B cell (primary cell): ENCODE measurements at regions not wholly inside any gene's neighbourhood (a gene's known extent, or its start where the extent isn't known, plus 50 kb on each side); places are given as distances from the start of the nearest gene placed in this dataset.

Experiments
- ATAC-seq: fragments of 200-7000 bp; cut with Tn5 transposase; one replicate; pipeline ENCODE4 v1.10.0; 2021; ENCODE audit warnings: low read depth, mild to moderate bottlenecking, moderate number of reproducible peaks, moderate library complexity
- CTCF ChIA-PET: fragments of 350-600 bp; sonication (Branson Sonifier 250); formaldehyde crosslinking; loops from one replicate; lab custom pipeline; 2021; ENCODE audit warnings: antibody characterized with exemption, inconsistent platforms; lab: Charles Lee
- POLR2A ChIA-PET: fragments of 350-600 bp; sonication (Branson Sonifier 250); formaldehyde crosslinking; loops from one replicate; lab custom pipeline; 2021; ENCODE audit warnings: antibody characterized with exemption; lab: Charles Lee
- DNase-seq: peaks from one replicate; pipeline ENCODE4 v3.0.0; 2013
- H2AFZ ChIP-seq: 2 replicates; pipeline ENCODE4 v1.6.1; 2012; ENCODE audit warnings: mild to moderate bottlenecking, low read depth, low read length; ENCODE audit not compliant: insufficient read depth, poor library complexity, severe bottlenecking
- H3K27ac ChIP-seq, 2 donors: 1 replicate in 1 of 2; 2 replicates in 1 of 2; pipeline ENCODE4 v1.5.1; 2012 to 2013; ENCODE audit warnings: low read length in 2 of 2, mild to moderate bottlenecking in 2 of 2, moderate library complexity in 1 of 2
- H3K27me3 ChIP-seq, 4 experiments: fragments of 200-600 bp in 1 of 4; sonication (generic) in 1 of 4; replicated peaks in 1 of 4; 1 replicate in 2 of 4; 2 replicates in 2 of 4; pipeline versions ENCODE4 v1.6.1 to v1.7.0; 2013 to 2016; ENCODE audit warnings: low read length in 3 of 4, mild to moderate bottlenecking in 2 of 4, mixed read lengths in 1 of 4, moderate library complexity in 1 of 4; ENCODE audit not compliant: insufficient read depth in 4 of 4, control insufficient read depth in 3 of 4; ENCODE audit errors: control extremely low read depth in 1 of 4
- H3K36me3 ChIP-seq, 2 experiments: replicated peaks in 1 of 2; 1 replicate in 1 of 2; 2 replicates in 1 of 2; pipeline versions ENCODE4 v1.6.1 to v1.7.1; 2013; ENCODE audit warnings: low read length in 1 of 2; ENCODE audit not compliant: insufficient read depth in 2 of 2, control insufficient read depth in 1 of 2; ENCODE audit errors: control extremely low read depth in 1 of 2, extremely low read depth in 1 of 2
- H3K4me1 ChIP-seq, 2 donors: fragments of 200-600 bp in 1 of 2; sonication (generic) in 1 of 2; 1 replicate in 1 of 2; 2 replicates in 1 of 2; pipeline versions ENCODE4 v1.5.1 to v1.6.1; 2013 to 2017; ENCODE audit warnings: low read length in 2 of 2; ENCODE audit not compliant: control insufficient read depth in 2 of 2, insufficient read depth in 2 of 2
- H3K4me2 ChIP-seq: replicated peaks from 2 replicates; pipeline ENCODE3; 2012; ENCODE audit warnings: mild to moderate bottlenecking, low read depth, low read length; ENCODE audit not compliant: poor library complexity, severe bottlenecking
- H3K4me3 ChIP-seq, 5 experiments: fragments of 200-600 bp in 1 of 5; sonication (generic) in 1 of 5; 1 replicate in 3 of 5; 2 replicates in 2 of 5; pipeline versions ENCODE4 v1.5.1 to v1.7.0; 2011 to 2016; ENCODE audit warnings: low read length in 4 of 5, mild to moderate bottlenecking in 4 of 5, low read depth in 2 of 5, control low read depth in 1 of 5, moderate library complexity in 1 of 5; ENCODE audit not compliant: insufficient read depth in 1 of 5; ENCODE audit errors: control extremely low read depth in 1 of 5, extremely low read depth in 1 of 5
- H3K79me2 ChIP-seq: fragments of 200-600 bp; sonication (generic); one replicate; pipeline ENCODE4 v1.6.0; 2016; ENCODE audit warnings: low read length; ENCODE audit not compliant: control insufficient read depth, insufficient read depth
- H3K9ac ChIP-seq: fragments of 200-600 bp; sonication (generic); 2 replicates; pipeline ENCODE4 v1.6.1; 2017; ENCODE audit warnings: mild to moderate bottlenecking, low read length, moderate library complexity
- H3K9me3 ChIP-seq, 3 donors: one replicate each; pipeline versions ENCODE4 v1.6.1 to v1.7.1; 2013; ENCODE audit warnings: low read length in 2 of 3; ENCODE audit not compliant: control insufficient read depth in 2 of 3, insufficient read depth in 1 of 3; ENCODE audit errors: control extremely low read depth in 1 of 3
- H4K20me1 ChIP-seq: 2 replicates; pipeline ENCODE4 v1.6.0; 2012; ENCODE audit warnings: mild to moderate bottlenecking, low read length; ENCODE audit not compliant: insufficient read depth, control insufficient read depth, poor library complexity, severe bottlenecking
- H3K27ac Mint-ChIP-seq: one replicate; pipeline ENCODE4 v1.8.0; 2021; ENCODE audit warnings: mixed read lengths
- H3K27me3 Mint-ChIP-seq: one replicate; pipeline ENCODE4 v1.8.0; 2021; ENCODE audit warnings: mixed read lengths
- H3K4me1 Mint-ChIP-seq: one replicate; pipeline ENCODE4 v1.8.0; 2021; ENCODE audit warnings: mixed read lengths
- H3K4me3 Mint-ChIP-seq: one replicate; pipeline ENCODE4 v1.8.0; 2021; ENCODE audit warnings: mixed read lengths
- H3K9me3 Mint-ChIP-seq: one replicate; pipeline ENCODE4 v1.8.0; 2022; ENCODE audit warnings: mixed read lengths; ENCODE audit not compliant: insufficient read depth
- CTCF ChIP-seq: fragments of 200-600 bp; IDR thresholded peaks from one replicate; pipeline ENCODE4 v1.8.0; 2022; ENCODE audit warnings: antibody characterized with exemption, mild to moderate bottlenecking
- EZH2 ChIP-seq: IDR thresholded peaks from 2 replicates; pipeline ENCODE4 v1.6.1; 2012; ENCODE audit warnings: borderline replicate concordance, low read depth, mild to moderate bottlenecking, moderate library complexity, low read length; ENCODE audit not compliant: insufficient read depth, poor library complexity, severe bottlenecking
- WGBS: methylation state at CpG from one replicate; pipeline ENCODE4 v1.1.5; 2013; ENCODE audit warnings: missing lambda C conversion rate; ENCODE audit not compliant: insufficient coverage; 5-methylcytosine and 5-hydroxymethylcytosine counted together
- intact Hi-C: fragments of 100-400 bp; cut with micrococcal nuclease; formaldehyde crosslinking; loops from one replicate; pipeline ENCODE4 v1.10.0; 2022

DNA sequence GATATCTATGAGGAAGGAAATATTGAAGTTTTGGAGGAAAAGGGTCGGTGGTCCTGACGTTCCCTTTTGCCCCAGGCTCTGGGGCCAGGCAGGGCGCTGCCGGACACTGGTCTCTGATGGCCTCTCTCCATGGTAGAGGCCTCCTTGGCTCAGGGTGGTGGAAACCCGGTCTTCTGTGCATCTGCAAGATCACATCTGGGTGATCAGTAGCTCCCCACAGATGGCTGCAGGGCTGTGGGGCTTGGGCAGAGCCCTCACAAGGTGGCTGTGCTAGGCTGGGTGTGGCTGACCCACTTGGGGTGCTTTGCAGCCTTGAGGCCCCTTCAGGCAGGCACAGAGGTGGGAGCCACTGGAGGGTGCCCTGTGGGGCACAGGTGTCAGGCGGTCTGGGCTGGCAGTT is 53.9 kb upstream of the RNU6ATAC start:
- Histone ChIP-seq H3K27me3 (no peaks in the 10 kb centered on the region), H3K9ac (no peak overlapping the region), H2AFZ (no peak overlapping the region), H3K4me2 (no peak overlapping the region), H3K27ac (no peak overlapping the region), H4K20me1 (no peaks in the 10 kb centered on the region), H3K9me3 (peaks cover 0 to 6% (median 0%) of the 10 kb centered on the region in 3 donors), H3K4me3 (no peak overlapping the region), H3K79me2 (no peaks in the 10 kb centered on the region), H3K4me1 (peaks cover 7 to 13% of the 10 kb centered on the region in 2 donors), H3K36me3 (no peaks in the 10 kb centered on the region)
- POLR2A ChIA-PET = no interaction called here
- 73% methylated on average over 6 of the region's 6 CpGs for WGBS
- H3K27ac Mint-ChIP-seq = no peak overlapping the region
- CTCF ChIA-PET = no interaction called here
- TF ChIP-seq EZH2 (no peak), CTCF (no peak)
- intact Hi-C loops = no loop called here
- no peak overlapping the region for H3K4me3 Mint-ChIP-seq
- H3K9me3 Mint-ChIP-seq = no peaks in the 10 kb centered on the region
- DNase-seq (no peak), ATAC-seq (no peak)
- H3K27me3 Mint-ChIP-seq = peaks cover 2% of the 10 kb centered on the region
- H3K4me1 Mint-ChIP-seq = peaks cover 5% of the 10 kb centered on the region

- ChIA-PET CTCF (no interaction called here), POLR2A (no interaction called here)
- WGBS = 85% methylated on average over 12 of the region's 24 CpGs
- Mint-ChIP-seq H3K27ac (no peak overlapping the region), H3K4me1 (peaks cover 5% of the 10 kb centered on the region), H3K9me3 (no peaks in the 10 kb centered on the region), H3K4me3 (no peak overlapping the region), H3K27me3 (peaks cover 6% of the 10 kb centered on the region)
- intact Hi-C loops = no loop called here
- Histone ChIP-seq H3K36me3 (no peaks in the 10 kb centered on the region), H3K4me3 (no peak overlapping the region), H3K4me2 (no peak overlapping the region), H3K9ac (no peak overlapping the region), H3K79me2 (no peaks in the 10 kb centered on the region), H3K4me1 (peaks cover 7 to 13% of the 10 kb centered on the region in 2 donors), H3K9me3 (no peaks in the 10 kb centered on the region), H3K27ac (no peak overlapping the region), H3K27me3 (no peaks in the 10 kb centered on the region), H2AFZ (no peak overlapping the region), H4K20me1 (no peaks in the 10 kb centered on the region)
- TF ChIP-seq EZH2 (no peak), CTCF (no peak)
- DNase-seq = no peak
- ATAC-seq = no peak
These were observed 55.3 kb upstream of the RNU6ATAC start for GRCh38 chr9:134219646-134220060.
